ENCODE measurements at regions not wholly inside any gene's neighbourhood (a gene's known extent, or its start where the extent isn't known, plus 50 kb on each side); places are given as distances from the start of the nearest gene placed in this dataset.

DNA sequence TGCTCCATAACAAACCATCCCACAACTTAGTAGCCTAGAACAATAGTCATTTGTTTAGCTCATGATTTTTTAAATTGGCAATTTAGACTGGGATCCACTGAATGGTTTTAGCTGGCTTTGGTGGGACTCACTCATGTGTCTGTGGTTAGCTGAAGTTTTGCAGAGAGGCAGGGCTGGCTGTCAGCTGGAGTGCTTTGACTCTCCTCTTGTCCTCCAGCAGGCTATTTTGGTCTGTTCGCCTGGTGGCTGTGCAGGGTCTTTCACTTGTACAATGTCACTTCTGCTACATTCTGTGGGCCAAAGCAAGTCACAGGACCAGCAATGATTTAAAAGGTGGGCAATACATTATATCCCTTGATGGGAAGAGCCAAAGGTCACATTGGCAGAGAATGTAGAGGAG is 1146.5 kb downstream of the ROBO2 start:
- TF ChIP-seq, protein P1, sequence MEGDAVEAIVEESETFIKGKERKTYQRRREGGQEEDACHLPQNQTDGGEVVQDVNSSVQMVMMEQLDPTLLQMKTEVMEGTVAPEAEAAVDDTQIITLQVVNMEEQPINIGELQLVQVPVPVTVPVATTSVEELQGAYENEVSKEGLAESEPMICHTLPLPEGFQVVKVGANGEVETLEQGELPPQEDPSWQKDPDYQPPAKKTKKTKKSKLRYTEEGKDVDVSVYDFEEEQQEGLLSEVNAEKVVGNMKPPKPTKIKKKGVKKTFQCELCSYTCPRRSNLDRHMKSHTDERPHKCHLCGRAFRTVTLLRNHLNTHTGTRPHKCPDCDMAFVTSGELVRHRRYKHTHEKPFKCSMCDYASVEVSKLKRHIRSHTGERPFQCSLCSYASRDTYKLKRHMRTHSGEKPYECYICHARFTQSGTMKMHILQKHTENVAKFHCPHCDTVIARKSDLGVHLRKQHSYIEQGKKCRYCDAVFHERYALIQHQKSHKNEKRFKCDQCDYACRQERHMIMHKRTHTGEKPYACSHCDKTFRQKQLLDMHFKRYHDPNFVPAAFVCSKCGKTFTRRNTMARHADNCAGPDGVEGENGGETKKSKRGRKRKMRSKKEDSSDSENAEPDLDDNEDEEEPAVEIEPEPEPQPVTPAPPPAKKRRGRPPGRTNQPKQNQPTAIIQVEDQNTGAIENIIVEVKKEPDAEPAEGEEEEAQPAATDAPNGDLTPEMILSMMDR (conservative IDR thresholded peaks at IDR 0.05; ENCODE audit: low read length), result no peak
- no peak for TF ChIP-seq EZH2phosphoT487 (IDR thresholded peaks at IDR 0.05; ENCODE audit: borderline replicate concordance)
